ENCODE measurements at regions not wholly inside any gene's neighbourhood (a gene's known extent, or its start where the extent isn't known, plus 50 kb on each side); places are given as distances from the start of the nearest gene placed in this dataset.

- no peaks in the 10 kb centered on the region for H3K9me3 ChIP-seq
- H3K27me3 ChIP-seq = no peaks in the 10 kb centered on the region
- 48 to 57% methylated on average over 2 of the region's 2 CpGs for WGBS, 2 donors
- no peak overlapping the region for H3K27ac ChIP-seq
- no peaks in the 10 kb centered on the region for H3K4me1 ChIP-seq
- H3K4me3 ChIP-seq = no peak overlapping the region
- no peak for ATAC-seq
- H3K36me3 ChIP-seq = no peaks in the 10 kb centered on the region
- no peak for TF ChIP-seq CTCF (IDR thresholded peaks at IDR 0.05)
- no peak for DNase-seq
- FAIRE-seq = no peak
- intact Hi-C loops (cut with DNase I) = no loop called here
Measured at GRCh38 chr12:74185360-74185759, 352.3 kb upstream of the ATXN7L3B start.

GRCh38 chr12:74193191-74193590 is 344.4 kb upstream of the ATXN7L3B start:
- intact Hi-C loops (cut with DNase I) = no loop called here
- FAIRE-seq = no peak

GRCh38 chr12:74204236-74204635 is 333.4 kb upstream of the ATXN7L3B start:
- FAIRE-seq (no peak), DNase-seq (no peak), ATAC-seq (no peak)
- no peak for TF ChIP-seq CTCF (IDR thresholded peaks at IDR 0.05)
- intact Hi-C loops (cut with DNase I) = no loop called here
- no peak overlapping the region for H3K27ac ChIP-seq
- no peak overlapping the region for H3K4me3 ChIP-seq
- H3K4me1 ChIP-seq = no peaks in the 10 kb centered on the region
- no peaks in the 10 kb centered on the region for H3K36me3 ChIP-seq
- WGBS, 2 donors = 58 to 68% methylated on average over 3 of the region's 3 CpGs
- no peaks in the 10 kb centered on the region for H3K9me3 ChIP-seq
- H3K27me3 ChIP-seq = no peaks in the 10 kb centered on the region

More at GRCh38 chr12:74193191-74193590, 344.4 kb upstream of the ATXN7L3B start:
- Histone ChIP-seq H3K4me3 (no peak overlapping the region), H3K9me3 (no peaks in the 10 kb centered on the region), H3K4me1 (no peaks in the 10 kb centered on the region), H3K27ac (no peak overlapping the region), H3K27me3 (no peaks in the 10 kb centered on the region), H3K36me3 (no peaks in the 10 kb centered on the region)
- no peak for DNase-seq
- TF ChIP-seq CTCF (IDR thresholded peaks at IDR 0.05) = no peak
- ATAC-seq = no peak
- 77 to 80% methylated on average over 2 of the region's 2 CpGs for WGBS, 2 donors

GRCh38 chr12:74227846-74228545 is 309.6 kb upstream of the ATXN7L3B start:
- 80 to 88% methylated on average over 3 of the region's 3 CpGs for WGBS, 2 donors
- FAIRE-seq (no peak), ATAC-seq (no peak)

More at GRCh38 chr12:74227846-74228545, 309.6 kb upstream of the ATXN7L3B start:
- Histone ChIP-seq H3K9me3 (no peaks in the 10 kb centered on the region), H3K27me3 (no peaks in the 10 kb centered on the region), H3K4me1 (no peaks in the 10 kb centered on the region), H3K36me3 (no peaks in the 10 kb centered on the region), H3K27ac (no peak overlapping the region), H3K4me3 (no peak overlapping the region)
- no peak for TF ChIP-seq CTCF (IDR thresholded peaks at IDR 0.05)
- no peak for DNase-seq
- intact Hi-C loops (cut with DNase I) = no loop called here
